Activated CD4-positive, alpha-beta T cell treated with anti-CD3 and anti-CD28 coated beads, Interleukin-2, amount 50 U/mL, for 16 hours (primary cell): ENCODE measurements at regions not wholly inside any gene's neighbourhood (a gene's known extent, or its start where the extent isn't known, plus 50 kb on each side); places are given as distances from the start of the nearest gene placed in this dataset.

Experiments used
- DNase-seq: peaks from one replicate; pipeline ENCODE4 v3.0.0-alpha.2; 2020

DNA sequence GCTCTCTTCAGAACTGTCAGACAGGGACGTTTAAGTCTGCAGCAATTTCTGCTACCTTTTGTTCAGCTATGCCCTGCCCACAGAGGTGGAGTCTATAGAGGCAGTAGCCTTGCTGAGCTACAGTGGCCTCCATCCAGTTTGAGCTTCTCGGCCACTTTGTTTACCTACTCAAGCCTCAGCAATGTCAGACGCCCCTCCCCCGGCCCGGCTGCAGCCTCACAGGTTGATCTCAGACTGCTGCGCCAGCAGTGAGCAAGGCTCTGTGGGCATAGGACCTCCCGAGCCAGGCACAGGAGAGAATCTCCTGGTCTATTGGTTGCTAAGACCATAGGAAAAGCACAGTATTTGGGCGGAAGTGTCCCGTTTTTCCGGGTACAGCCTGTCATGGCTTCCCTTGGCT, 89.9 kb upstream of the PDC start:
- DNase-seq = no peak

DNA sequence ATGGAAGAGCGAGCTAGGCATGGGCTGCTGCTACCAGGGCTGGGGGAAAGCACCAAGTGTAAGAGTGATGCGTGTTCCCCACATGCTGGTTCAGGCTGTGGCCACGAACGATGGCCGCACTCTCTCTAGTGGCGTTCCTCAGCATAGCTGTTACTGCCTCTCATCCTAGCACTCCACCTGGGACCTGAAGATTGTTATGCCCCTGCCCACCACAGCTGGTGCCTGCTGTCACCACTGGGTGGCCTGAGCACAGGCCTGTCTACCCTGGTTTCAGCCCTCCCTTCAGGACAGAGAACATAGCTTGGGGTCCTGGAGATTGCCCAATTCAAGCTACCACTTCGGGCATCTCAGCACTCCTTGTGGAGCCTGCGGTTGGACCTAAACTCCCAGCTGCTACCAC, 80.1 kb upstream of the PDC start:
- no peak for DNase-seq

DNA sequence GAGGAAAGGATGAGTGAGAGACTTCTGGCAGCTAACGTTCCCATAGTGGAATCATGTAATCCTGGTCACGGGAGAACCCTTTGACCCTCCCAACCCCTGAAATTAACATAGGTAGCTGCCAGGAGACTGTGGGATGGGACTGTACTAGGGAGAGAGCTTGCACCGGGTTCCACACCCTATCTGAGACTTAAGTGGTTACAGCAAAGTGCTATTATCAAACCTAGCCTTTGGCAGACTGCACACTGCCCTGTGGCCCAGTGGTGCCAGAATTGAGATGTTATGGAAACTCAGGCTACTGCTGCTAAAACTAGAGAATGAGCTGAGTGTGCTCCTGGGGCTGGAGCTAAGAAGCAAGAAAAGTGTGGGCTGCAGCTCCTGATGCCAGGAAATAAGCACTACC, 79.6 kb upstream of the PDC start:
- no peak for DNase-seq

GRCh38 chr1:186536273-186536890, 75.5 kb upstream of the PDC start:
- DNase-seq = no peak

- DNase-seq = no peak
These were observed 74.6 kb upstream of the PDC start for GRCh38 chr1:186535388-186536133.

- no peak for DNase-seq
These were observed 73.5 kb upstream of the PDC start for GRCh38 chr1:186534401-186534800.

GRCh38 chr1:186532466-186532865, 71.6 kb upstream of the PDC start:
- no peak for DNase-seq

- no peak for DNase-seq
These were observed 70.7 kb upstream of the PDC start for GRCh38 chr1:186531561-186532165.

GRCh38 chr1:186530109-186530508, 69.2 kb upstream of the PDC start:
- no peak for DNase-seq

DNA sequence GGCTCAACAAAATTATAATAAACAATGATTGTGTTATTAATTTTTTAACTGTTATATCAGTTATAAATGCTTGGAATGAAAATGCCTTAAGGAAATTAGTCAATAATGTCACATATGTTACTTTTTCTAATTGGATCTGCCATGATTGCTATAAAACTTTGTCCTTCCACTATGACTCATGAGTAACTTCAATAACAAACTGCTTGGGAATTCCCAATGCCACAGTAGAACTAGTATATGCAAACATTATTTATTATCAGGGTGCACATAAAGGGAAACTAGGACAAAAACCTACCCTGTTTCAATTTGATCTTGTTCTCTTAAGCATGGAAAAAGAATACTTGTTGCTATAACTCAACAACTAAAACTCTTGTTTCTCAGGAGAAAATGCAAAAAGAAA, 59.1 kb upstream of the PDC start:
- no peak for DNase-seq

GRCh38 chr1:186518822-186519381, 58.0 kb upstream of the PDC start:
- no peak for DNase-seq

- DNase-seq = no peak
These were observed 57.5 kb upstream of the PDC start for GRCh38 chr1:186518395-186518794.

- no peak for DNase-seq
These were observed 53.5 kb upstream of the PDC start for GRCh38 chr1:186514367-186514766.

- DNase-seq = no peak
These were observed 52.6 kb upstream of the PDC start for GRCh38 chr1:186513526-186513925.

GRCh38 chr1:186512698-186513457, 52.0 kb upstream of the PDC start:
- no peak for DNase-seq

DNA sequence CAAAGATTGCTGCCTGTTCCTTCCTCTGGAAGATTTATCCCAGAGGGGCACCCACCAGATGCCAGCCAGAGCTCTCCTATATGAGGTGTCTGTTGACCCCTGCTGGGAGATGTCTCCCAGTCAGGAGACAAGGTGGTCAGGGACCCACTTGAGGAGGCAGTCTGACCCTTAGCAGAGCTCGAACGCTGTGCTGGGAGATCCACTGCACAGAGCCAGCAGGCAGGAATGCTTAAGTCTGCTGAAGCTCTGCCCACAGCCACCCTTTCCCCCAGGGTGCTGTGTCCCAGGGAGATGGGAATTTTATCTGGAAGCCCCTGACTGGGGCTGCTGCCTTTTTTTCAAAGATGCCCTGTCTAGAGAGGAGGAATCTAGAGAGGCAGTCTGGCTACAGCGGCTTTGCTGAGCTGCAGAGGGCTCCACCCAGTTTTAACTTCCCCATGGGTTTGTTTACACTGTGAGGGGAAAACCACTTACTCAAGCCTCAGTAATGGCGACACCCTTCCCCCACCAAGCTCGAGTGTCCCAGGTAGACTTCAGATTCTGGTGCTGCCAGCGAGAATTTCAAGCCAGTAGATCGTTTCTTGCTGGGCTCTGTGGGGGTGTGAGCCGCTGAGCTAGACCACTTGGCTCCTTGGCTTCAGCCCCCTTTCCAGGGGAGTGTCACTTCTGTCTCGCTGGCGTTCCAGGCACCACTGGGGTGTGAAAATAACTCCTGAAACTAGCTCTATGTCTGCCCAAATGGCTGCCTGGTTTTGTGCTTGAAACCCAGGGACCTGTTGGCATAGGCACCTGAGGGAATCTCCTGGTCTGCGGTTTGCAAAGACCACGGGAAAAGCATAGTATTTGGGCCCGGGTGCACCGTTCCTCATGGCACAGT, 51.1 kb upstream of the PDC start:
- DNase-seq = no peak
